ENCODE measurements at regions not wholly inside any gene's neighbourhood (a gene's known extent, or its start where the extent isn't known, plus 50 kb on each side); places are given as distances from the start of the nearest gene placed in this dataset.

DNA sequence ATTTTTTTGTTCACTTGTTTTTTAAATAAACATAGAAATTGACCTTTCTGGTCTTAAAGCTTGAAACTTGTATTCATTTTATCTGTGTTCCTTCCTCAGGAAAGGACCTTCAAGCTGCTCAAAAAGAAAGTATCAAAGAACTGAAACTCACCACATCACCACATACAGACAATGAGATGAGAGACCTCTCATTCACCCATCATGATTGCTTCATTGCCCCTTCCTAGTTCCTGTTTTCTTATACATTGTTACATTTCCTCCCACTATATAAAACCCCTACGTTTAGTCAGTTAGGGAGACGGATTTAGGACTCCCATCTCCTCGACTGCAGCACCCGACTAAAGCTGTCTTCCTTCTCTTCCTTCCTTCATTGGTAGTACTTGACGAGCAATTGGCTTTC lies 180.5 kb upstream of the OPRM1 start:
- TF ChIP-seq, protein P1, sequence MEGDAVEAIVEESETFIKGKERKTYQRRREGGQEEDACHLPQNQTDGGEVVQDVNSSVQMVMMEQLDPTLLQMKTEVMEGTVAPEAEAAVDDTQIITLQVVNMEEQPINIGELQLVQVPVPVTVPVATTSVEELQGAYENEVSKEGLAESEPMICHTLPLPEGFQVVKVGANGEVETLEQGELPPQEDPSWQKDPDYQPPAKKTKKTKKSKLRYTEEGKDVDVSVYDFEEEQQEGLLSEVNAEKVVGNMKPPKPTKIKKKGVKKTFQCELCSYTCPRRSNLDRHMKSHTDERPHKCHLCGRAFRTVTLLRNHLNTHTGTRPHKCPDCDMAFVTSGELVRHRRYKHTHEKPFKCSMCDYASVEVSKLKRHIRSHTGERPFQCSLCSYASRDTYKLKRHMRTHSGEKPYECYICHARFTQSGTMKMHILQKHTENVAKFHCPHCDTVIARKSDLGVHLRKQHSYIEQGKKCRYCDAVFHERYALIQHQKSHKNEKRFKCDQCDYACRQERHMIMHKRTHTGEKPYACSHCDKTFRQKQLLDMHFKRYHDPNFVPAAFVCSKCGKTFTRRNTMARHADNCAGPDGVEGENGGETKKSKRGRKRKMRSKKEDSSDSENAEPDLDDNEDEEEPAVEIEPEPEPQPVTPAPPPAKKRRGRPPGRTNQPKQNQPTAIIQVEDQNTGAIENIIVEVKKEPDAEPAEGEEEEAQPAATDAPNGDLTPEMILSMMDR (IDR thresholded peaks at IDR 0.05), result no peak
- TF ChIP-seq EZH2 (IDR thresholded peaks at IDR 0.05; ENCODE audit: borderline replicate concordance, insufficient read depth, low read depth, low read length, poor library complexity, severe bottlenecking), result no peak
